Activated T-helper 2 cell treated with anti-CD3 and anti-CD28 coated beads, Interferon-gamma antibody, Interleukin-2, Interleukin-4, amounts not matched to agents 10 μg/mL and 5 μg/mL and 100 μg/mL, durations not matched to agents 14 hours and 24 hours and 36 hours (primary cell): ENCODE measurements at regions not wholly inside any gene's neighbourhood (a gene's known extent, or its start where the extent isn't known, plus 50 kb on each side); places are given as distances from the start of the nearest gene placed in this dataset.

Source experiments
- DNase-seq: peaks from one replicate; pipeline ENCODE4 v3.0.0; 2021; ENCODE audit warnings: low spot score
- H3K27ac Mint-ChIP-seq: one replicate; pipeline ENCODE4 v1.8.0; 2021; ENCODE audit warnings: mixed read lengths
- H3K27me3 Mint-ChIP-seq: one replicate; pipeline ENCODE4 v1.8.0; 2021; ENCODE audit warnings: low read depth, mixed read lengths
- H3K36me3 Mint-ChIP-seq: one replicate; pipeline ENCODE4 v1.8.0; 2021; ENCODE audit warnings: low read depth, mixed read lengths
- H3K4me1 Mint-ChIP-seq: one replicate; pipeline ENCODE4 v1.8.0; 2021; ENCODE audit warnings: low read depth, mixed read lengths
- H3K4me3 Mint-ChIP-seq: one replicate; pipeline ENCODE4 v1.8.0; 2021; ENCODE audit warnings: low read depth, mild to moderate bottlenecking, moderate library complexity, mixed read lengths
- H3K9me3 Mint-ChIP-seq: one replicate; pipeline ENCODE4 v1.8.0; 2021; ENCODE audit warnings: mixed read lengths
- intact Hi-C: fragments of 100-400 bp; cut with micrococcal nuclease; formaldehyde crosslinking; loops from one replicate; pipeline ENCODE4 v1.15.1; 2023

- no peaks in the 10 kb centered on the region for H3K9me3 Mint-ChIP-seq
- no peak for DNase-seq
- intact Hi-C loops, result loop anchor here (10.0 kb wide), 1 partner anchor 313 kb away; no protein-coding TSS in a partner anchor
- H3K4me1 Mint-ChIP-seq, result no peaks in the 10 kb centered on the region
- H3K27ac Mint-ChIP-seq, result no peak overlapping the region
- H3K27me3 Mint-ChIP-seq, result peaks cover 8% of the 10 kb centered on the region
- no peak overlapping the region for H3K4me3 Mint-ChIP-seq
- no peaks in the 10 kb centered on the region for H3K36me3 Mint-ChIP-seq
Measured at GRCh38 chr6:907928-908327, 215.0 kb upstream of the EXOC2 start.

DNA sequence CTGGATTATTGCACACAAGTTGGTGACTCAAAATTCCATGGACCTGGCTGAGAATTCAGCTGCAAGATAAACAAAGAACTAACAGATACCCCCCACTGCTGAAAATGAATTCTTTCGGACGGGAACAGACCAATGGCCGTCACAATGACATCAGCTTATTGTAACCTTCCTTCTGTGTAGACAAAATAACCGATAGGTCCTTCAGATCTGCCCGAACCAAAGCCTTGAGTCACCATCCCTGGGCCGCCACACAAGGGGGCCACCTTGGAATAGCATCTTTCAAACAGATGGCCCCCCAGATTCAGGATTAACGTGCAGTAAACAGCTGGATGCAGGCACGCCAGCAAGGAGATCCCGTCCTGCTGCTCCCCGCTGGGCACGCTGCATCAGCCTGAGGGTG lies 214.0 kb upstream of the EXOC2 start:
- Mint-ChIP-seq H3K9me3 (no peaks in the 10 kb centered on the region), H3K4me1 (no peaks in the 10 kb centered on the region), H3K36me3 (no peaks in the 10 kb centered on the region), H3K27ac (no peak overlapping the region), H3K4me3 (no peak overlapping the region), H3K27me3 (peaks cover under 1% of the 10 kb centered on the region)
- no peak for DNase-seq
- intact Hi-C loops, result loop anchor here (10.0 kb wide), 1 partner anchor 312 kb away; no protein-coding TSS in a partner anchor

- Mint-ChIP-seq H3K9me3 (no peaks in the 10 kb centered on the region), H3K4me1 (no peaks in the 10 kb centered on the region), H3K27ac (no peak overlapping the region), H3K4me3 (no peak overlapping the region), H3K36me3 (no peaks in the 10 kb centered on the region), H3K27me3 (no peaks in the 10 kb centered on the region)
- intact Hi-C loops, result loop anchor here (10.0 kb wide), 1 partner anchor 311 kb away; no protein-coding TSS in a partner anchor
- no peak for DNase-seq
Measured at GRCh38 chr6:905556-905955, 212.6 kb upstream of the EXOC2 start.

GRCh38 chr6:904994-905393 lies 212.1 kb upstream of the EXOC2 start:
- no peak overlapping the region for H3K4me3 Mint-ChIP-seq
- no peaks in the 10 kb centered on the region for H3K27me3 Mint-ChIP-seq
- no peak overlapping the region for H3K27ac Mint-ChIP-seq
- no peaks in the 10 kb centered on the region for H3K4me1 Mint-ChIP-seq
- no peaks in the 10 kb centered on the region for H3K36me3 Mint-ChIP-seq
- intact Hi-C loops, result loop anchor here (10.0 kb wide), 1 partner anchor 310 kb away; no protein-coding TSS in a partner anchor
- no peak for DNase-seq
- H3K9me3 Mint-ChIP-seq, result no peaks in the 10 kb centered on the region

- Mint-ChIP-seq H3K27me3 (no peaks in the 10 kb centered on the region), H3K4me3 (no peak overlapping the region), H3K27ac (no peak overlapping the region), H3K4me1 (no peaks in the 10 kb centered on the region), H3K36me3 (no peaks in the 10 kb centered on the region), H3K9me3 (no peaks in the 10 kb centered on the region)
- intact Hi-C loops, result loop anchor here (10.0 kb wide), 1 partner anchor 309 kb away; no protein-coding TSS in a partner anchor
- no peak for DNase-seq
Measured at GRCh38 chr6:903761-904160, 210.8 kb upstream of the EXOC2 start.

DNA sequence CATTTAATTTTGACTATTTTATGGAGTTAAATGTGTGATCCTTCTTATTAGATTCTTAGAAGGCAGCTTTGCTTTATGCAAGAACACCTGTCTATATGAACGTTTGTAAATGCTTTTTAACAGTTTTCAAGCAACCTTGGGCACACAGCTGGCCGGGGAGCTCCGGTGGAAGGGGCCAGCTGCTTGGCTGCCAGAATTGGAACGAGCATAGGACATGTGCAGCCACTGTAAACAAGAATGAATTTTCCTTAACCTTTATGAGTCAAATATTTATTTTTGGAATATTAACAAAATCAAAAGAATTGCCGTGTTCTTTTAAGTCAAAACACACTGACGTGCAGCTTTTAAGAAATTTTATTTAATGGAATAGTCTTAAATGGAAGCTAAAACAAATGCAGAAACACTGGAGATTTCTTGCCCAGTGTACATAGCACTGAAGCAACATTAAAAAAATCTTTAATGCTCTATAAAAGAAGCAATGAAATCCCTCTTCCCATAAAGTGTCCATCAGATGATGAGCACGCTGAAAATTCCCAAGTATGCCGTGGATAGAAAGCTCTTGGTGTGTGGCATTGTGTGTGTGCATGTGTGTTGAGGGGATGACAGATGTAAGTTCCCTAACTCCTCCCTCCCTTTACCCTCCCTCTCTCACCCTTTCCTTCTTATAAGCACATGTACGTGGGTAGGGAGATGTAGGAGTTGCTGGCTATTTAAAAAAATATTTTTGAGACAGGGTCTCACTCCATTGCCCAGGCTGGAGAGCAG lies 208.9 kb upstream of the EXOC2 start:
- H3K4me3 Mint-ChIP-seq, result no peak overlapping the region
- H3K36me3 Mint-ChIP-seq, result no peaks in the 10 kb centered on the region
- H3K27ac Mint-ChIP-seq, result no peak overlapping the region
- peaks cover 3% of the 10 kb centered on the region for H3K4me1 Mint-ChIP-seq
- DNase-seq, result no peak
- peaks cover 8% of the 10 kb centered on the region for H3K27me3 Mint-ChIP-seq
- H3K9me3 Mint-ChIP-seq, result no peaks in the 10 kb centered on the region
- intact Hi-C loops, result loop anchor here (10.0 kb wide), 1 partner anchor 307 kb away; no protein-coding TSS in a partner anchor

GRCh38 chr6:900716-901605 lies 208.0 kb upstream of the EXOC2 start:
- intact Hi-C loops, result loop anchor here (10.0 kb wide), 1 partner anchor 306 kb away; no protein-coding TSS in a partner anchor
- no peak overlapping the region for H3K4me3 Mint-ChIP-seq
- no peaks in the 10 kb centered on the region for H3K36me3 Mint-ChIP-seq
- DNase-seq, result no peak
- peaks cover 3% of the 10 kb centered on the region for H3K4me1 Mint-ChIP-seq
- no peak overlapping the region for H3K27ac Mint-ChIP-seq
- no peaks in the 10 kb centered on the region for H3K9me3 Mint-ChIP-seq
- peaks cover 12% of the 10 kb centered on the region for H3K27me3 Mint-ChIP-seq

- no peaks in the 10 kb centered on the region for H3K36me3 Mint-ChIP-seq
- H3K9me3 Mint-ChIP-seq, result no peaks in the 10 kb centered on the region
- peaks cover 12% of the 10 kb centered on the region for H3K27me3 Mint-ChIP-seq
- no peak for DNase-seq
- no peak overlapping the region for H3K4me3 Mint-ChIP-seq
- H3K4me1 Mint-ChIP-seq, result peaks cover 3% of the 10 kb centered on the region
- intact Hi-C loops, result no loop called here
- no peak overlapping the region for H3K27ac Mint-ChIP-seq
Measured at GRCh38 chr6:897528-898207, 204.7 kb upstream of the EXOC2 start.

GRCh38 chr6:894274-894673 lies 201.3 kb upstream of the EXOC2 start:
- no peaks in the 10 kb centered on the region for H3K9me3 Mint-ChIP-seq
- H3K36me3 Mint-ChIP-seq, result no peaks in the 10 kb centered on the region
- DNase-seq, result no peak
- intact Hi-C loops, result no loop called here
- H3K4me1 Mint-ChIP-seq, result peaks cover 3% of the 10 kb centered on the region
- H3K27ac Mint-ChIP-seq, result no peak overlapping the region
- H3K27me3 Mint-ChIP-seq, result peaks cover 12% of the 10 kb centered on the region
- H3K4me3 Mint-ChIP-seq, result no peak overlapping the region

- Mint-ChIP-seq H3K9me3 (no peaks in the 10 kb centered on the region), H3K4me3 (no peak overlapping the region), H3K4me1 (no peaks in the 10 kb centered on the region), H3K27ac (no peak overlapping the region), H3K36me3 (no peaks in the 10 kb centered on the region), H3K27me3 (no peaks in the 10 kb centered on the region)
- DNase-seq, result no peak
- intact Hi-C loops, result no loop called here
Measured at GRCh38 chr6:890995-891394, 198.1 kb upstream of the EXOC2 start.

DNA sequence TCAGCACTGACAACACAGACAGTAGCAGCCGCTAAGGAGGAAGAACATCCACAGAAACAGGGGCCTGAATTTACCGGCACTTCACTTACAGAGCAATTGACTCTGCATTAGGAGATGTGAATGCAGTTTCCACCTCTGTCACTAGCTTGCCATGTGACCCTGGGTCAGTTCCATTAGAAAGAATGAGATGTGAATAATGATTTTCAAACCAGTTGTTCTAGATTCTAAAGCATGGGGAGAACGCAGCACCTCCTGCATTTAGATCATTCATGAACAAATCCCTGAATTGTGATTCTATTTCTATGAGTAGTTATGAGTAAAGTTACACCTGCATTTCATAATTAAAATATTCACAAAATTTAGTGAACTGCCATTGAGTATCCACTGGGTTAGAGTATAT lies 197.3 kb upstream of the EXOC2 start:
- no peaks in the 10 kb centered on the region for H3K4me1 Mint-ChIP-seq
- intact Hi-C loops, result no loop called here
- no peak overlapping the region for H3K27ac Mint-ChIP-seq
- no peak for DNase-seq
- no peaks in the 10 kb centered on the region for H3K27me3 Mint-ChIP-seq
- H3K4me3 Mint-ChIP-seq, result no peak overlapping the region
- no peaks in the 10 kb centered on the region for H3K36me3 Mint-ChIP-seq
- no peaks in the 10 kb centered on the region for H3K9me3 Mint-ChIP-seq

- H3K27ac Mint-ChIP-seq, result no peak overlapping the region
- no peaks in the 10 kb centered on the region for H3K27me3 Mint-ChIP-seq
- no peak overlapping the region for H3K4me3 Mint-ChIP-seq
- no peak for DNase-seq
- H3K36me3 Mint-ChIP-seq, result no peaks in the 10 kb centered on the region
- H3K4me1 Mint-ChIP-seq, result no peaks in the 10 kb centered on the region
- intact Hi-C loops, result no loop called here
- H3K9me3 Mint-ChIP-seq, result no peaks in the 10 kb centered on the region
Measured at GRCh38 chr6:887583-888235, 194.8 kb upstream of the EXOC2 start.
